AG09309 (cell line): ENCODE measurements at regions not wholly inside any gene's neighbourhood (a gene's known extent, or its start where the extent isn't known, plus 50 kb on each side); places are given as distances from the start of the nearest gene placed in this dataset.

Experiments
- DNase-seq: peaks from one replicate; pipeline ENCODE4 v3.0.0-alpha.2; 2010; ENCODE audit warnings: low read depth
- H3K4me3 ChIP-seq: 2 replicates; pipeline ENCODE4 v1.5.1; 2011; ENCODE audit warnings: mild to moderate bottlenecking, low read depth, low read length, moderate library complexity; ENCODE audit not compliant: control insufficient read depth
- CTCF ChIP-seq: IDR thresholded peaks from 2 replicates; pipeline ENCODE4 v1.5.1; 2011; ENCODE audit warnings: mild to moderate bottlenecking, low read depth, low read length, inconsistent platforms; ENCODE audit not compliant: insufficient read depth, control insufficient read depth; ENCODE audit errors: missing control alignments

- DNase-seq: no peak
- H3K4me3 ChIP-seq: no peak overlapping the region
- no peak for TF ChIP-seq CTCF
Measured at GRCh38 chr16:54432897-54433229, 146.3 kb upstream of the IRX3 start.

- no peak for DNase-seq
- no peak for TF ChIP-seq CTCF
- no peak overlapping the region for H3K4me3 ChIP-seq
Measured at GRCh38 chr16:54431997-54432896, 145.7 kb upstream of the IRX3 start.

GRCh38 chr16:54431041-54431996, 144.7 kb upstream of the IRX3 start:
- no peak for TF ChIP-seq CTCF
- H3K4me3 ChIP-seq: no peak overlapping the region
- no peak for DNase-seq

GRCh38 chr16:54430491-54431030, 144.0 kb upstream of the IRX3 start:
- DNase-seq: peak; percentile 64
- H3K4me3 ChIP-seq: no peak overlapping the region
- TF ChIP-seq CTCF: no peak

GRCh38 chr16:54429029-54429428, 142.4 kb upstream of the IRX3 start:
- TF ChIP-seq CTCF: no peak
- H3K4me3 ChIP-seq: no peak overlapping the region
- no peak for DNase-seq

GRCh38 chr16:54426553-54426849, 139.9 kb upstream of the IRX3 start:
- TF ChIP-seq CTCF: no peak
- H3K4me3 ChIP-seq: no peak overlapping the region
- DNase-seq: no peak
